WTC11 (cell line): ENCODE measurements at regions not wholly inside any gene's neighbourhood (a gene's known extent, or its start where the extent isn't known, plus 50 kb on each side); places are given as distances from the start of the nearest gene placed in this dataset.

Experiments used
- FOXK1 ChIP-seq: sonication (generic); formaldehyde crosslinking; IDR thresholded peaks from 2 replicates; pipeline ENCODE4 v1.8.0; 2022; ENCODE audit warnings: mild to moderate bottlenecking, moderate library complexity, missing genetic modification reagents
- GABPB1 ChIP-seq: sonication (generic); formaldehyde crosslinking; IDR thresholded peaks from 2 replicates; pipeline ENCODE4 v1.8.1; 2023; ENCODE audit warnings: mild to moderate bottlenecking, missing genetic modification reagents
- JUN ChIP-seq: sonication (generic); formaldehyde crosslinking; IDR thresholded peaks from 2 replicates; pipeline ENCODE4 v1.8.0; 2023; ENCODE audit warnings: mild to moderate bottlenecking, missing genetic modification reagents
- MXD4 ChIP-seq: fragments of 250-450 bp; sonication (Bioruptor Pico); IDR thresholded peaks from 2 replicates; pipeline ENCODE4 v1.8.0; 2021; ENCODE audit warnings: mild to moderate bottlenecking, moderate library complexity, borderline replicate concordance
- ZBTB21 ChIP-seq: sonication (generic); formaldehyde crosslinking; IDR thresholded peaks from 2 replicates; pipeline ENCODE4 v1.8.1; 2023; ENCODE audit warnings: mild to moderate bottlenecking, missing genetic modification reagents, borderline replicate concordance
- ZNF121 ChIP-seq: sonication (generic); formaldehyde crosslinking; IDR thresholded peaks from 2 replicates; pipeline ENCODE4 v1.8.0; 2023; ENCODE audit warnings: missing genetic modification reagents
- ZNF317 ChIP-seq: sonication (generic); formaldehyde crosslinking; IDR thresholded peaks from 2 replicates; pipeline ENCODE4 v1.8.1; 2023; ENCODE audit warnings: low read depth, mild to moderate bottlenecking, moderate library complexity, missing genetic modification reagents, borderline replicate concordance
- TF ChIP-seq, protein P1 (sequence below): fragments of 200-600 bp; IDR thresholded peaks from 2 replicates; pipeline ENCODE4 v1.8.0; 2022; ENCODE audit warnings: antibody characterized with exemption
- TF ChIP-seq, protein P2 (sequence below): sonication (generic); formaldehyde crosslinking; IDR thresholded peaks from 2 replicates; pipeline ENCODE4 v1.8.0; 2022; ENCODE audit warnings: mild to moderate bottlenecking, missing genetic modification reagents
- TF ChIP-seq, protein P3 (sequence below): sonication (generic); formaldehyde crosslinking; IDR thresholded peaks from 2 replicates; pipeline ENCODE4 v1.8.1; 2022; ENCODE audit warnings: mild to moderate bottlenecking, moderate library complexity, missing genetic modification reagents
- TF ChIP-seq, protein P4 (sequence below): sonication (generic); formaldehyde crosslinking; IDR thresholded peaks from 2 replicates; pipeline ENCODE4 v1.8.1; 2022; ENCODE audit warnings: missing genetic modification reagents, borderline replicate concordance
- TF ChIP-seq, protein P5 (sequence below): sonication (generic); formaldehyde crosslinking; IDR thresholded peaks from 2 replicates; pipeline ENCODE4 v1.8.1; 2023; ENCODE audit warnings: mild to moderate bottlenecking, missing genetic modification reagents, borderline replicate concordance
- TF ChIP-seq, protein P6 (sequence below): sonication (generic); formaldehyde crosslinking; IDR thresholded peaks from 2 replicates; pipeline ENCODE4 v1.8.0; 2022; ENCODE audit warnings: mild to moderate bottlenecking, missing genetic modification reagents
- TF ChIP-seq, protein P7 (sequence below): fragments of 250-450 bp; sonication (Bioruptor Pico); IDR thresholded peaks from 2 replicates; pipeline ENCODE4 v1.9.0; 2021; ENCODE audit warnings: mild to moderate bottlenecking

DNA sequence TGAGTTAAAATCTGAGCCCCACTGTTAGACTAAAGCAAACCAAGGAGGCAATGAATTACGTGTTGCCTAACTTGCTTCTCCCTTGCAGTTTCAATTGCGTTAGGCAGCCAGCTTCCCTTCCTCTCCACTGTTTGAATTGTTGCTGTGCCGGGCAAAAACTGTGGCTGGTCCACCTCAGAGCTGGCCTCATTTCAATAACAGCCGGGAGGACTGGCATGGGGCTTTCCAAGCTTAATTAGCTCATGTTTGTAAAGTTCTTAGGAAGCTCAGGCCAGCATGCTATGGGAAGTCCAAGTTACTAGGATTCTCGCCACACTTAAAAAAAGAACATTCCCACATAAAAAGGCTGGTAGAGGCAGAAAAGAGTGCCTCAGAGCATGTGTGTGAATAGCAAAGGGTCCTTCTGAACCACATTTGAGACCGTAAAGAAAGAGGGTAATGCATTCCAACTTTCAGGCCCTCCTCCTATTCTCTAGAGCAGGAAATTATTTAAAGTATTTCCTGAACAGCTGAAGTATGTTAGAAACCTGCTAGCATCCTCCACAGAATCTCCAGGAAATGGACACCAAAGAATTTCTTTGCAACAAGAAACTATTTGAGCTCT, 79.0 kb upstream of the SMURF2 start:
- TF ChIP-seq, protein P1, sequence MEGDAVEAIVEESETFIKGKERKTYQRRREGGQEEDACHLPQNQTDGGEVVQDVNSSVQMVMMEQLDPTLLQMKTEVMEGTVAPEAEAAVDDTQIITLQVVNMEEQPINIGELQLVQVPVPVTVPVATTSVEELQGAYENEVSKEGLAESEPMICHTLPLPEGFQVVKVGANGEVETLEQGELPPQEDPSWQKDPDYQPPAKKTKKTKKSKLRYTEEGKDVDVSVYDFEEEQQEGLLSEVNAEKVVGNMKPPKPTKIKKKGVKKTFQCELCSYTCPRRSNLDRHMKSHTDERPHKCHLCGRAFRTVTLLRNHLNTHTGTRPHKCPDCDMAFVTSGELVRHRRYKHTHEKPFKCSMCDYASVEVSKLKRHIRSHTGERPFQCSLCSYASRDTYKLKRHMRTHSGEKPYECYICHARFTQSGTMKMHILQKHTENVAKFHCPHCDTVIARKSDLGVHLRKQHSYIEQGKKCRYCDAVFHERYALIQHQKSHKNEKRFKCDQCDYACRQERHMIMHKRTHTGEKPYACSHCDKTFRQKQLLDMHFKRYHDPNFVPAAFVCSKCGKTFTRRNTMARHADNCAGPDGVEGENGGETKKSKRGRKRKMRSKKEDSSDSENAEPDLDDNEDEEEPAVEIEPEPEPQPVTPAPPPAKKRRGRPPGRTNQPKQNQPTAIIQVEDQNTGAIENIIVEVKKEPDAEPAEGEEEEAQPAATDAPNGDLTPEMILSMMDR, result no peak
- no peak for TF ChIP-seq FOXK1 (CRISPR knock-in tag)
- no peak for TF ChIP-seq ZNF121 (CRISPR knock-in tag)
- TF ChIP-seq, protein P2, sequence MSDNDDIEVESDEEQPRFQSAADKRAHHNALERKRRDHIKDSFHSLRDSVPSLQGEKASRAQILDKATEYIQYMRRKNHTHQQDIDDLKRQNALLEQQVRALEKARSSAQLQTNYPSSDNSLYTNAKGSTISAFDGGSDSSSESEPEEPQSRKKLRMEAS (CRISPR knock-in tag), result no peak
- TF ChIP-seq, protein P3, sequence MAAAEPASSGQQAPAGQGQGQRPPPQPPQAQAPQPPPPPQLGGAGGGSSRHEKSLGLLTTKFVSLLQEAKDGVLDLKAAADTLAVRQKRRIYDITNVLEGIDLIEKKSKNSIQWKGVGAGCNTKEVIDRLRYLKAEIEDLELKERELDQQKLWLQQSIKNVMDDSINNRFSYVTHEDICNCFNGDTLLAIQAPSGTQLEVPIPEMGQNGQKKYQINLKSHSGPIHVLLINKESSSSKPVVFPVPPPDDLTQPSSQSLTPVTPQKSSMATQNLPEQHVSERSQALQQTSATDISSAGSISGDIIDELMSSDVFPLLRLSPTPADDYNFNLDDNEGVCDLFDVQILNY, result no peak
- no peak for TF ChIP-seq JUN (CRISPR knock-in tag)
- no peak for TF ChIP-seq GABPB1 (CRISPR knock-in tag)
- TF ChIP-seq MXD4 (CRISPR knock-in tag), result no peak
- TF ChIP-seq, protein P4, sequence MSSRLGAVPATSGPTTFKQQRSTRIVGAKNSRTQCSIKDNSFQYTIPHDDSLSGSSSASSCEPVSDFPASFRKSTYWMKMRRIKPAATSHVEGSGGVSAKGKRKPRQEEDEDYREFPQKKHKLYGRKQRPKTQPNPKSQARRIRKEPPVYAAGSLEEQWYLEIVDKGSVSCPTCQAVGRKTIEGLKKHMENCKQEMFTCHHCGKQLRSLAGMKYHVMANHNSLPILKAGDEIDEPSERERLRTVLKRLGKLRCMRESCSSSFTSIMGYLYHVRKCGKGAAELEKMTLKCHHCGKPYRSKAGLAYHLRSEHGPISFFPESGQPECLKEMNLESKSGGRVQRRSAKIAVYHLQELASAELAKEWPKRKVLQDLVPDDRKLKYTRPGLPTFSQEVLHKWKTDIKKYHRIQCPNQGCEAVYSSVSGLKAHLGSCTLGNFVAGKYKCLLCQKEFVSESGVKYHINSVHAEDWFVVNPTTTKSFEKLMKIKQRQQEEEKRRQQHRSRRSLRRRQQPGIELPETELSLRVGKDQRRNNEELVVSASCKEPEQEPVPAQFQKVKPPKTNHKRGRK (CRISPR knock-in tag), result no peak
- no peak for TF ChIP-seq ZNF317 (CRISPR knock-in tag)
- TF ChIP-seq, protein P5, sequence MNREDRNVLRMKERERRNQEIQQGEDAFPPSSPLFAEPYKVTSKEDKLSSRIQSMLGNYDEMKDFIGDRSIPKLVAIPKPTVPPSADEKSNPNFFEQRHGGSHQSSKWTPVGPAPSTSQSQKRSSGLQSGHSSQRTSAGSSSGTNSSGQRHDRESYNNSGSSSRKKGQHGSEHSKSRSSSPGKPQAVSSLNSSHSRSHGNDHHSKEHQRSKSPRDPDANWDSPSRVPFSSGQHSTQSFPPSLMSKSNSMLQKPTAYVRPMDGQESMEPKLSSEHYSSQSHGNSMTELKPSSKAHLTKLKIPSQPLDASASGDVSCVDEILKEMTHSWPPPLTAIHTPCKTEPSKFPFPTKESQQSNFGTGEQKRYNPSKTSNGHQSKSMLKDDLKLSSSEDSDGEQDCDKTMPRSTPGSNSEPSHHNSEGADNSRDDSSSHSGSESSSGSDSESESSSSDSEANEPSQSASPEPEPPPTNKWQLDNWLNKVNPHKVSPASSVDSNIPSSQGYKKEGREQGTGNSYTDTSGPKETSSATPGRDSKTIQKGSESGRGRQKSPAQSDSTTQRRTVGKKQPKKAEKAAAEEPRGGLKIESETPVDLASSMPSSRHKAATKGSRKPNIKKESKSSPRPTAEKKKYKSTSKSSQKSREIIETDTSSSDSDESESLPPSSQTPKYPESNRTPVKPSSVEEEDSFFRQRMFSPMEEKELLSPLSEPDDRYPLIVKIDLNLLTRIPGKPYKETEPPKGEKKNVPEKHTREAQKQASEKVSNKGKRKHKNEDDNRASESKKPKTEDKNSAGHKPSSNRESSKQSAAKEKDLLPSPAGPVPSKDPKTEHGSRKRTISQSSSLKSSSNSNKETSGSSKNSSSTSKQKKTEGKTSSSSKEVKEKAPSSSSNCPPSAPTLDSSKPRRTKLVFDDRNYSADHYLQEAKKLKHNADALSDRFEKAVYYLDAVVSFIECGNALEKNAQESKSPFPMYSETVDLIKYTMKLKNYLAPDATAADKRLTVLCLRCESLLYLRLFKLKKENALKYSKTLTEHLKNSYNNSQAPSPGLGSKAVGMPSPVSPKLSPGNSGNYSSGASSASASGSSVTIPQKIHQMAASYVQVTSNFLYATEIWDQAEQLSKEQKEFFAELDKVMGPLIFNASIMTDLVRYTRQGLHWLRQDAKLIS (CRISPR knock-in tag), result no peak
- no peak for TF ChIP-seq ZBTB21 (CRISPR knock-in tag)
- TF ChIP-seq, protein P6, sequence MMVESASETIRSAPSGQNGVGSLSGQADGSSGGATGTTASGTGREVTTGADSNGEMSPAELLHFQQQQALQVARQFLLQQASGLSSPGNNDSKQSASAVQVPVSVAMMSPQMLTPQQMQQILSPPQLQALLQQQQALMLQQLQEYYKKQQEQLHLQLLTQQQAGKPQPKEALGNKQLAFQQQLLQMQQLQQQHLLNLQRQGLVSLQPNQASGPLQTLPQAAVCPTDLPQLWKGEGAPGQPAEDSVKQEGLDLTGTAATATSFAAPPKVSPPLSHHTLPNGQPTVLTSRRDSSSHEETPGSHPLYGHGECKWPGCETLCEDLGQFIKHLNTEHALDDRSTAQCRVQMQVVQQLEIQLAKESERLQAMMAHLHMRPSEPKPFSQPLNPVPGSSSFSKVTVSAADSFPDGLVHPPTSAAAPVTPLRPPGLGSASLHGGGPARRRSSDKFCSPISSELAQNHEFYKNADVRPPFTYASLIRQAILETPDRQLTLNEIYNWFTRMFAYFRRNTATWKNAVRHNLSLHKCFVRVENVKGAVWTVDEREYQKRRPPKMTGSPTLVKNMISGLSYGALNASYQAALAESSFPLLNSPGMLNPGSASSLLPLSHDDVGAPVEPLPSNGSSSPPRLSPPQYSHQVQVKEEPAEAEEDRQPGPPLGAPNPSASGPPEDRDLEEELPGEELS, result no peak
- TF ChIP-seq, protein P7, sequence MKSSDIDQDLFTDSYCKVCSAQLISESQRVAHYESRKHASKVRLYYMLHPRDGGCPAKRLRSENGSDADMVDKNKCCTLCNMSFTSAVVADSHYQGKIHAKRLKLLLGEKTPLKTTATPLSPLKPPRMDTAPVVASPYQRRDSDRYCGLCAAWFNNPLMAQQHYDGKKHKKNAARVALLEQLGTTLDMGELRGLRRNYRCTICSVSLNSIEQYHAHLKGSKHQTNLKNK (CRISPR knock-in tag), result no peak
